Kidney (tissue), 13 donors: ENCODE measurements at regions not wholly inside any gene's neighbourhood (a gene's known extent, or its start where the extent isn't known, plus 50 kb on each side); places are given as distances from the start of the nearest gene placed in this dataset.

ENCODE experiments used
- DNase-seq, 5 donors: peaks; one replicate each; pipeline ENCODE4 v3.0.0-alpha.2; 2013 to 2020
- FAIRE-seq: peaks from 2 replicates; lab custom pipeline; 2012; peaks lifted over from hg19 to GRCh38; lab: Jason Lieb, UNC
- H3K27ac ChIP-seq, 2 donors: one replicate each; pipeline ENCODE4 v1.7.0; 2013; ENCODE audit warnings: low read depth in 2 of 2, low read length in 2 of 2, inconsistent platforms in 1 of 2
- H3K27me3 ChIP-seq: one replicate; pipeline ENCODE4 v1.7.1; 2013; ENCODE audit warnings: low read length, inconsistent platforms; ENCODE audit not compliant: control insufficient read depth, insufficient read depth
- H3K36me3 ChIP-seq, 3 donors: one replicate each; pipeline versions ENCODE4 v1.7.0 to v1.7.1; 2013; ENCODE audit warnings: low read length in 3 of 3, control low read depth in 1 of 3, inconsistent platforms in 1 of 3; ENCODE audit not compliant: insufficient read depth in 3 of 3, control insufficient read depth in 2 of 3
- H3K4me1 ChIP-seq, 3 donors: one replicate each; pipeline versions ENCODE4 v1.7.0 to v1.7.1; 2013; ENCODE audit warnings: low read length in 3 of 3, inconsistent platforms in 1 of 3, low read depth in 1 of 3; ENCODE audit not compliant: control insufficient read depth in 2 of 3, insufficient read depth in 2 of 3
- H3K4me3 ChIP-seq, 3 donors: one replicate each; pipeline versions ENCODE4 v1.7.0 to v1.8.1; 2013; ENCODE audit warnings: low read length in 3 of 3, control low read depth in 1 of 3, inconsistent platforms in 1 of 3
- H3K9ac ChIP-seq, 3 donors: one replicate each; pipeline versions ENCODE4 v1.7.0 to v1.7.1; 2013; ENCODE audit warnings: low read length in 3 of 3, control low read depth in 1 of 3, inconsistent platforms in 1 of 3
- H3K9me3 ChIP-seq, 3 donors: one replicate each; pipeline versions ENCODE4 v1.7.0 to v1.7.1; 2013; ENCODE audit warnings: low read length in 3 of 3, control low read depth in 1 of 3, inconsistent platforms in 1 of 3; ENCODE audit not compliant: control insufficient read depth in 2 of 3, insufficient read depth in 1 of 3
- intact Hi-C: fragments of 100-400 bp; cut with DNase I; formaldehyde crosslinking; loops from one replicate; pipeline ENCODE4 v1.11.1; 2022
- TF ChIP-seq, protein P1 (sequence below): IDR thresholded peaks from 3 replicates; pipeline ENCODE4 v1.5.1; 2012; ENCODE audit warnings: mild to moderate bottlenecking, moderate library complexity, borderline replicate concordance; ENCODE audit not compliant: insufficient read depth; ENCODE audit errors: extremely low read depth
- donor health status: control.
- donor health status: control.
- donor health status: control.
- donor health status: control.
- donor health status: control.
- donor health status: DM: yes; HTN: yes; CAD: no.
- donor health status: Normal renal cell carcinoma (clear cell type).

GRCh38 chr2:18819566-18819965 is 230.2 kb upstream of the NT5C1B start:
- no peak for FAIRE-seq

DNA sequence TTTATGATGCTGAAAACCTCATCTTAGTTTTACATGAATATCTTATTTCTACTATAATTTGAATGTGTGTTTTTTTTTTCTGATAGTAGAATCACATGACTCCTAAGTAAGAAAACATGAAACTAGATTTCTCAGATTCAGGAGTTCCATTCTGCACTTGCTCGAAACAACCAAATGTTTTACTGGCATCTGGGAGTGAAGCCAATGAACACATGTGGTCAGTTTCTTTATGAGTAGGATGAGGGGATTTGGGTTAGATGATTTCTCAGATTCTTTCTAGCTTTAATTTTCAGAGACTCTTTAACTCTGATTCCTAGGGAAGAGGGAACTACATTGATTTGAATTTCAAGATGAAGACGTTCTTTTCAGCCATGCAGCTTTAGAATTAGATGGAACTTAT is 225.0 kb upstream of the NT5C1B start:
- FAIRE-seq (no peak), DNase-seq (peak in 1 of 5 donors; percentile 59)
- Histone ChIP-seq H3K27ac (no peak overlapping the region), H3K36me3 (no peaks in the 10 kb centered on the region), H3K9me3 (no peaks in the 10 kb centered on the region), H3K27me3 (no peaks in the 10 kb centered on the region), H3K4me1 (no peaks in the 10 kb centered on the region), H3K9ac (no peak overlapping the region), H3K4me3 (no peak overlapping the region)
- TF ChIP-seq, protein P1, sequence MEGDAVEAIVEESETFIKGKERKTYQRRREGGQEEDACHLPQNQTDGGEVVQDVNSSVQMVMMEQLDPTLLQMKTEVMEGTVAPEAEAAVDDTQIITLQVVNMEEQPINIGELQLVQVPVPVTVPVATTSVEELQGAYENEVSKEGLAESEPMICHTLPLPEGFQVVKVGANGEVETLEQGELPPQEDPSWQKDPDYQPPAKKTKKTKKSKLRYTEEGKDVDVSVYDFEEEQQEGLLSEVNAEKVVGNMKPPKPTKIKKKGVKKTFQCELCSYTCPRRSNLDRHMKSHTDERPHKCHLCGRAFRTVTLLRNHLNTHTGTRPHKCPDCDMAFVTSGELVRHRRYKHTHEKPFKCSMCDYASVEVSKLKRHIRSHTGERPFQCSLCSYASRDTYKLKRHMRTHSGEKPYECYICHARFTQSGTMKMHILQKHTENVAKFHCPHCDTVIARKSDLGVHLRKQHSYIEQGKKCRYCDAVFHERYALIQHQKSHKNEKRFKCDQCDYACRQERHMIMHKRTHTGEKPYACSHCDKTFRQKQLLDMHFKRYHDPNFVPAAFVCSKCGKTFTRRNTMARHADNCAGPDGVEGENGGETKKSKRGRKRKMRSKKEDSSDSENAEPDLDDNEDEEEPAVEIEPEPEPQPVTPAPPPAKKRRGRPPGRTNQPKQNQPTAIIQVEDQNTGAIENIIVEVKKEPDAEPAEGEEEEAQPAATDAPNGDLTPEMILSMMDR: no peak
- intact Hi-C loops: no loop called here

More at GRCh38 chr2:18819566-18819965, 230.2 kb upstream of the NT5C1B start:
- H3K4me3 ChIP-seq: no peak overlapping the region
- no peaks in the 10 kb centered on the region for H3K4me1 ChIP-seq
- no peak for DNase-seq
- no peak overlapping the region for H3K9ac ChIP-seq
- no peaks in the 10 kb centered on the region for H3K27me3 ChIP-seq
- H3K27ac ChIP-seq: no peak overlapping the region
- TF ChIP-seq, protein P1: no peak
- intact Hi-C loops: no loop called here
- no peaks in the 10 kb centered on the region for H3K36me3 ChIP-seq
- H3K9me3 ChIP-seq: no peaks in the 10 kb centered on the region

DNA sequence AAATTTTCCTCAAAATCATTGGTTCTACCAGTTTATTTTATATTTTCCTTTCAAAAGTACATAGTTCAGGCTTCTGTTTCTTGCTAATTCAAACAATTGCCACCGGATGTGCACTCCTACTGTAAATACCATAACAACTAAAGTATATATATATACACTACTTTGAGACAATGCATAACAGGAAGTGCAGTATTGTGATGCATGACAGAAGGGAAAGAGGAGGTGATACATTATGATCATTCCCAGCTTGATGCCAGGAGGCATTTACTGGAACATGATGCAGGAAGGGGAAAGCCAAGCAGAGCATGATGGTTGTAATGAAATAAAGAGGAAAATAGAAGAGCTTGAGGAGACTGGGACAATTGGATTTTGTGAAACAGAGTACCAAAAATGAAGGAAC is 215.2 kb upstream of the NT5C1B start:
- Histone ChIP-seq H3K36me3 (no peaks in the 10 kb centered on the region), H3K27me3 (no peaks in the 10 kb centered on the region), H3K9ac (no peak overlapping the region), H3K4me1 (no peaks in the 10 kb centered on the region), H3K9me3 (no peaks in the 10 kb centered on the region), H3K4me3 (no peak overlapping the region), H3K27ac (no peak overlapping the region)
- TF ChIP-seq, protein P1: no peak
- FAIRE-seq: no peak
- intact Hi-C loops: no loop called here
- DNase-seq: no peak
